AG10803 (cell line): ENCODE measurements at regions not wholly inside any gene's neighbourhood (a gene's known extent, or its start where the extent isn't known, plus 50 kb on each side); places are given as distances from the start of the nearest gene placed in this dataset.

Experiments
- DNase-seq: peaks from one replicate; pipeline ENCODE4 v3.0.0; 2010; ENCODE audit warnings: low read depth
- H3K4me3 ChIP-seq: 2 replicates; pipeline ENCODE4 v1.5.1; 2011; ENCODE audit warnings: mild to moderate bottlenecking, low read length, control low read depth
- TF ChIP-seq, protein P1 (sequence below): conservative IDR thresholded peaks from 2 replicates; pipeline ENCODE4 v1.5.1; 2011; ENCODE audit warnings: mild to moderate bottlenecking, low read length, control low read depth, inconsistent platforms

GRCh38 chr2:122539311-122539710 is 783.9 kb downstream of the TSN start:
- TF ChIP-seq, protein P1, sequence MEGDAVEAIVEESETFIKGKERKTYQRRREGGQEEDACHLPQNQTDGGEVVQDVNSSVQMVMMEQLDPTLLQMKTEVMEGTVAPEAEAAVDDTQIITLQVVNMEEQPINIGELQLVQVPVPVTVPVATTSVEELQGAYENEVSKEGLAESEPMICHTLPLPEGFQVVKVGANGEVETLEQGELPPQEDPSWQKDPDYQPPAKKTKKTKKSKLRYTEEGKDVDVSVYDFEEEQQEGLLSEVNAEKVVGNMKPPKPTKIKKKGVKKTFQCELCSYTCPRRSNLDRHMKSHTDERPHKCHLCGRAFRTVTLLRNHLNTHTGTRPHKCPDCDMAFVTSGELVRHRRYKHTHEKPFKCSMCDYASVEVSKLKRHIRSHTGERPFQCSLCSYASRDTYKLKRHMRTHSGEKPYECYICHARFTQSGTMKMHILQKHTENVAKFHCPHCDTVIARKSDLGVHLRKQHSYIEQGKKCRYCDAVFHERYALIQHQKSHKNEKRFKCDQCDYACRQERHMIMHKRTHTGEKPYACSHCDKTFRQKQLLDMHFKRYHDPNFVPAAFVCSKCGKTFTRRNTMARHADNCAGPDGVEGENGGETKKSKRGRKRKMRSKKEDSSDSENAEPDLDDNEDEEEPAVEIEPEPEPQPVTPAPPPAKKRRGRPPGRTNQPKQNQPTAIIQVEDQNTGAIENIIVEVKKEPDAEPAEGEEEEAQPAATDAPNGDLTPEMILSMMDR = no peak
- DNase-seq = no peak
- no peak overlapping the region for H3K4me3 ChIP-seq

DNA sequence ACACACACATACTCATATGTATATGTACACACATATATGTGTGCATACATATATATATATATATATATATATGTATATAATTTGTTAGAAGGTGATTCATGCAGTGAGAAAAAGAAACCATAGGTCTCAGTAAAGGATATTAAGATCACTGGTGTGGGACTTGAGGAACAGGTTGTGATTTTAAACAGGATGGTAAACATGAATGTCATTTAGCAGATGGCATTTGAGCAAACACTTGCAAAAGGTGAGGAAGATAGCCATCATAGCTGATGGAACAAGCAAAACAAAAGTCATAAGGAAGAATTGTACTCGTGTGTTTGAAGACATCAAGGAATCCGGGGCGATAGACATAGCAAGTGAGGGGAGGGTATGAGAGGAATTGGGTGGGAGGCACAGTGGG is 784.5 kb downstream of the TSN start:
- no peak for DNase-seq
- H3K4me3 ChIP-seq = no peak overlapping the region
- TF ChIP-seq, protein P1 = no peak

DNA sequence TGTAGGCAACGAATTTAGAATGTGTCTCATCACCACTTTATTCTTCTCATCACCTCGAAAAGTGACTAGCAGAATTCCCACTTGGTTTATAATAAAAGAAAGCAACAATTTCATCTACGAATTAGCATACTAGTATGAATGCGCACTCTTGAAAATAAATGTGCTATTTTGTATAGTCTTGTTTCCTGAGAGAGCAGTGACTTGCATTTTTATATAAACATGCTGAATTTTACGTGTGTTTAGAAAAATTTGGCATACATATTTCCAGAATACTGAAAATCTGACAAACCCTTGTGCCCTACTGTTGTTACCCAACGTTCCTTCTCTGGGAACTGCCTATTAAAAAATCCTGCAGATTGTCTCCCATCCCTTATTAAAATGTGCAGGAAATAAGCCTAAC is 786.8 kb downstream of the TSN start:
- DNase-seq = no peak
- TF ChIP-seq, protein P1 = no peak
- H3K4me3 ChIP-seq = no peak overlapping the region

GRCh38 chr2:122542646-122543045 is 787.2 kb downstream of the TSN start:
- TF ChIP-seq, protein P1 = no peak
- no peak for DNase-seq
- no peak overlapping the region for H3K4me3 ChIP-seq

- no peak overlapping the region for H3K4me3 ChIP-seq
- TF ChIP-seq, protein P1 = no peak
- DNase-seq = peak; percentile 70
These were observed 788.4 kb downstream of the TSN start for GRCh38 chr2:122543815-122544214.

GRCh38 chr2:122545821-122546220 is 790.4 kb downstream of the TSN start:
- TF ChIP-seq, protein P1 = no peak
- peak; percentile 12 for DNase-seq
- H3K4me3 ChIP-seq = no peak overlapping the region

- DNase-seq = no peak
- TF ChIP-seq, protein P1 = no peak
- no peak overlapping the region for H3K4me3 ChIP-seq
These were observed 807.3 kb downstream of the TSN start for GRCh38 chr2:122562775-122563174.
